GM06990 (cell line): ENCODE measurements at regions not wholly inside any gene's neighbourhood (a gene's known extent, or its start where the extent isn't known, plus 50 kb on each side); places are given as distances from the start of the nearest gene placed in this dataset.

Experiments
- DNase-seq: peaks from one replicate; pipeline ENCODE4 v3.0.0-alpha.2; 2011; ENCODE audit not compliant: insufficient read length; ENCODE audit errors: extremely low read depth
- H3K27me3 ChIP-seq: replicated peaks from 2 replicates; pipeline ENCODE4 v1.6.0; 2011; ENCODE audit warnings: low read length; ENCODE audit not compliant: control insufficient read depth, insufficient read depth
- H3K36me3 ChIP-seq: 2 replicates; pipeline ENCODE4 v1.5.1; 2011; ENCODE audit warnings: low read length; ENCODE audit not compliant: control insufficient read depth, insufficient read depth
- H3K4me3 ChIP-seq: replicated peaks from 2 replicates; pipeline ENCODE4 v1.5.1; 2011; ENCODE audit warnings: low read depth, mild to moderate bottlenecking, control low read depth, low read length
- TF ChIP-seq, protein P1 (sequence below): IDR thresholded peaks from 2 replicates; pipeline ENCODE4 v1.5.1; 2011; ENCODE audit warnings: low read length, control low read depth, mild to moderate bottlenecking, inconsistent platforms; ENCODE audit not compliant: insufficient read depth, poor library complexity, severe bottlenecking

DNA sequence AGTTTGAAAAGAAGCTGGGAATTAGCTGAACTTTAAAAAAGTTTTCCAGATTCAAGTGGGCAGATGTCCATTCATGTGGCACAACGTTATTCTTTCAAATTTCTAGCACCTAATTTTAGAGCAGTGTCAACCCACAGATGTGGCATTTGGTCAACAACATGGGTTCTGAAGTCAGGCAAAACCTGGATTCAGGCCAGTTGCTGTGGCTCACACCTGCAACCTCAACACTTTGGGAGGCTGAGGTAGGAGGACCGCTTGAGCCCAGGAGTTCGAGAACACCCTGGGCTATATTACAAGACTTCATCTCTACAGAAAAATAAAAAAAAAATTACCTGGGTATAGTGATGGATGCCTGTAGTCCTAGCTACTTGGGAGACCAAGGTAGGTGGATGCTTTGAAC lies 380.2 kb upstream of the SALL1 start:
- H3K27me3 ChIP-seq = no peaks in the 10 kb centered on the region
- no peaks in the 10 kb centered on the region for H3K36me3 ChIP-seq
- H3K4me3 ChIP-seq = no peak overlapping the region
- DNase-seq = no peak
- TF ChIP-seq, protein P1, sequence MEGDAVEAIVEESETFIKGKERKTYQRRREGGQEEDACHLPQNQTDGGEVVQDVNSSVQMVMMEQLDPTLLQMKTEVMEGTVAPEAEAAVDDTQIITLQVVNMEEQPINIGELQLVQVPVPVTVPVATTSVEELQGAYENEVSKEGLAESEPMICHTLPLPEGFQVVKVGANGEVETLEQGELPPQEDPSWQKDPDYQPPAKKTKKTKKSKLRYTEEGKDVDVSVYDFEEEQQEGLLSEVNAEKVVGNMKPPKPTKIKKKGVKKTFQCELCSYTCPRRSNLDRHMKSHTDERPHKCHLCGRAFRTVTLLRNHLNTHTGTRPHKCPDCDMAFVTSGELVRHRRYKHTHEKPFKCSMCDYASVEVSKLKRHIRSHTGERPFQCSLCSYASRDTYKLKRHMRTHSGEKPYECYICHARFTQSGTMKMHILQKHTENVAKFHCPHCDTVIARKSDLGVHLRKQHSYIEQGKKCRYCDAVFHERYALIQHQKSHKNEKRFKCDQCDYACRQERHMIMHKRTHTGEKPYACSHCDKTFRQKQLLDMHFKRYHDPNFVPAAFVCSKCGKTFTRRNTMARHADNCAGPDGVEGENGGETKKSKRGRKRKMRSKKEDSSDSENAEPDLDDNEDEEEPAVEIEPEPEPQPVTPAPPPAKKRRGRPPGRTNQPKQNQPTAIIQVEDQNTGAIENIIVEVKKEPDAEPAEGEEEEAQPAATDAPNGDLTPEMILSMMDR = no peak

DNA sequence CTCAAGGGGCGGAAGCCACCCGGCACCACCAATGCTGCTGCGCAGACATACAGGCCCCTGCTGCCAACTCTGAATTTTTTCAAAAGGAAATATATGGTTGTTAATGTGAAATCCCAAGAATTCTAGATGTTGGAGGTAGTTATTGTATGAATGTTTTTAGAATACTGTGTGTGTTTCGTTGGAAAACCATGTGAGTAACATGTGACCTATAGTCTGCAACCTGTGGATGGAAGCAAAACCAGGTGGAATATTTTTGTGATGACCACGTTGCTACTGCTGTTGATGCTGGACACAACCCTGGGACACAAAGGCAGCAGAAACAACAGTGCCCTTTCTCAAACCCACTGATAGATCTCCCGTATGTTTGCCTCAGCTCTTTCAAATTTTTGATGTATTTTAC lies 376.3 kb upstream of the SALL1 start:
- TF ChIP-seq, protein P1 = no peak
- H3K27me3 ChIP-seq = no peaks in the 10 kb centered on the region
- no peaks in the 10 kb centered on the region for H3K36me3 ChIP-seq
- no peak for DNase-seq
- no peak overlapping the region for H3K4me3 ChIP-seq

DNA sequence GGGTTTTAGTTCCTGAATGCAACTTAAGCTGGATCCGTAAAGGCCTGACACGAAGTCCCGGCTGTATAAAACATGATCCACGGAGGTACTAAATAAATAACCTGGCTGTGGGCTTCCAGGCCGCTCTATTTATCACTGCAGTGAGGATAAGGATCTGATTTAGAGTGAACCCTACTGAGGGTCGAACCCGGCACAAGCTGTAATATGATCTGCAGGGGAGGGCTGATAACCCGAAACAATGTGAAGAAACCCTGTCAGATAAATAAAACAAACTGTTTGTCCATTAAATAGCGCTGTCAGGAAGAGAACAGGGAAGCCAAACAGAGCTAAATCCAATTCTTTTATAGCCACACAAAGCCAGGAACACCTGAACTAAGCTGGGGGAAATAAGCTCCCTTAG lies 375.6 kb upstream of the SALL1 start:
- H3K4me3 ChIP-seq = no peak overlapping the region
- TF ChIP-seq, protein P1 = no peak
- no peaks in the 10 kb centered on the region for H3K36me3 ChIP-seq
- DNase-seq = no peak
- no peaks in the 10 kb centered on the region for H3K27me3 ChIP-seq

DNA sequence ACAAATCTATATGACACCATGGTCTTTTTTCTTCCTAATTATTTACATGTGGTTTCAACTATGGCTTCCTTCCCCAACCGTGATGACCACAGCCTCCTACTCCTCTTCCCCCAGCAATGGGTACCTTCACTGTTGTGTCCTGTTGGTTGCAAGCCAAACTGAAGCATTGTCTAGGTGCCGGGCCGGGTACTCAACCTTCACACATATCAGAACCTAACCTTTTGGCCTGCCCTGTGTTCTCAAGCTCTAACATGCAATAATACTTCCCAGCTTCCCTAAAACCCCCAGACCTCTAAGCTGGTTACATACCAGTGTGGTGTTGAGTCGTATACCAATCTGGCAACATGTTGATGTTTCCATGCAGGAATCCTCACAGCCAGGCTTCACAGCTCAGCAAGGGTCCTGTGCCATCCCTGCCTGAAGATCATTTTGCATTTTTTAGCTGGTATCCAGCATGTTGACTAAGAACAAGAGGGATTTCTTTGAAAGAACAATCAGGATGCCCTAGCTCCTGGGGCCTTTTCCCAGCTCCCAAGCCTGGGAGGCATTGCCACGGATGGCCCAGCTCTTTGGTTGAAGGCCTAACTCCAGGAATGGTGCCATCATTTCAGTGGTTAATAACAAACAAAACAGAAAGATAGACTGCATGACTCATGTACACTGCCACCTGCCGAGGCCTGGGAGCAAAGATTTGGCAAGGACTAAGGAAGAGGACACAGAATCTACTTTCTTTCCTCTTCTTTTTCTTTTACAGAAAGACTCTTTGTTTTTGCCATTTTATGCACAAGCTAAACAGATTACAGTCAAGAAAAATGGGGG lies 373.7 kb upstream of the SALL1 start:
- no peaks in the 10 kb centered on the region for H3K27me3 ChIP-seq
- no peak for DNase-seq
- H3K4me3 ChIP-seq = no peak overlapping the region
- TF ChIP-seq, protein P1 = no peak
- H3K36me3 ChIP-seq = no peaks in the 10 kb centered on the region

DNA sequence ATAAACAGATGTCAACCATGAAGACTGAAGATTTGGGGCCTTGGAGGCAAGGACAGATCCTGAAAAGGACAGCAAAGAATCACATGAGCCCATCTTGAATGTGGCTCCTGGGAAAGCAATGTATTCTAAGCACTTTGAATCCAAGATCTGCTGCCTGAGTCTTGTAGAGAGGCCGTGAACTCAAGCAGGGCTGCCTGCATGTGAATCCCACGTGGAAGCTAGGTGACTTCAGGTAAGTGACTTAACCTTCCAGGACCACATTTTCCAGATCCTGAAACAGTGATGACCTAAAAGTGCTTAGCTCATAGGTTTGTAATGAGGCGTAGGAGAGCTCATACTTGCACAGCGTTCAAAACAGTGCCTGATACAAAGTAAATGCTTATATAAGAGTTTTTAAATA lies 373.0 kb upstream of the SALL1 start:
- TF ChIP-seq, protein P1 = no peak
- no peaks in the 10 kb centered on the region for H3K27me3 ChIP-seq
- no peaks in the 10 kb centered on the region for H3K36me3 ChIP-seq
- no peak for DNase-seq
- no peak overlapping the region for H3K4me3 ChIP-seq

DNA sequence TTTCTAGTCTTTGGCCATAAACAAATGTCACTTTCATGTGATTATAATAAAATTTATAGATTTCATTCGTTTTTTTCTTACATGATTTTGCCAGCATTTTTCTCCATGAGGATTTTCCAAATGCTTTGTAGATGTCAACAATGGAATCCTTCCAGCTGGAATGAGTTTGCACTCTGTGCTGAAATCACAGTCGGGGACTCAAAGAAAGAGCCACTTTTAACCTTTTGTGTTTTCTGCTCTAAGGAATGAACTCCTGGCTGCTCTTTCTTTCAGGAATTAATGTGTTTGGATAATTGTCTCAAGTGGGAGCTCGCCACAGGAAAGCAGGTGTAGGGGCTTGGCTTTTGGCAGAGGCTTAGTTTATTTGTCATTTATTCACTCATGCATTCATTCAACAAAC lies 372.3 kb upstream of the SALL1 start:
- H3K4me3 ChIP-seq = no peak overlapping the region
- no peak for DNase-seq
- H3K27me3 ChIP-seq = no peaks in the 10 kb centered on the region
- no peaks in the 10 kb centered on the region for H3K36me3 ChIP-seq
- TF ChIP-seq, protein P1 = no peak
